B cell (primary cell): ENCODE measurements at regions not wholly inside any gene's neighbourhood (a gene's known extent, or its start where the extent isn't known, plus 50 kb on each side); places are given as distances from the start of the nearest gene placed in this dataset.

Source experiments
- ATAC-seq: fragments of 200-7000 bp; cut with Tn5 transposase; one replicate; pipeline ENCODE4 v1.10.0; 2021; ENCODE audit warnings: low read depth, mild to moderate bottlenecking, moderate number of reproducible peaks, moderate library complexity
- CTCF ChIA-PET: fragments of 350-600 bp; sonication (Branson Sonifier 250); formaldehyde crosslinking; loops from one replicate; lab custom pipeline; 2021; ENCODE audit warnings: antibody characterized with exemption, inconsistent platforms; lab: Charles Lee
- POLR2A ChIA-PET: fragments of 350-600 bp; sonication (Branson Sonifier 250); formaldehyde crosslinking; loops from one replicate; lab custom pipeline; 2021; ENCODE audit warnings: antibody characterized with exemption; lab: Charles Lee
- DNase-seq: peaks from one replicate; pipeline ENCODE4 v3.0.0; 2013
- H2AFZ ChIP-seq: 2 replicates; pipeline ENCODE4 v1.6.1; 2012; ENCODE audit warnings: mild to moderate bottlenecking, low read depth, low read length; ENCODE audit not compliant: insufficient read depth, poor library complexity, severe bottlenecking
- H3K27ac ChIP-seq, 2 donors: 1 replicate in 1 of 2; 2 replicates in 1 of 2; pipeline ENCODE4 v1.5.1; 2012 to 2013; ENCODE audit warnings: low read length in 2 of 2, mild to moderate bottlenecking in 2 of 2, moderate library complexity in 1 of 2
- H3K27me3 ChIP-seq, 4 experiments: fragments of 200-600 bp in 1 of 4; sonication (generic) in 1 of 4; replicated peaks in 1 of 4; 1 replicate in 2 of 4; 2 replicates in 2 of 4; pipeline versions ENCODE4 v1.6.1 to v1.7.0; 2013 to 2016; ENCODE audit warnings: low read length in 3 of 4, mild to moderate bottlenecking in 2 of 4, mixed read lengths in 1 of 4, moderate library complexity in 1 of 4; ENCODE audit not compliant: insufficient read depth in 4 of 4, control insufficient read depth in 3 of 4; ENCODE audit errors: control extremely low read depth in 1 of 4
- H3K36me3 ChIP-seq, 2 experiments: replicated peaks in 1 of 2; 1 replicate in 1 of 2; 2 replicates in 1 of 2; pipeline versions ENCODE4 v1.6.1 to v1.7.1; 2013; ENCODE audit warnings: low read length in 1 of 2; ENCODE audit not compliant: insufficient read depth in 2 of 2, control insufficient read depth in 1 of 2; ENCODE audit errors: control extremely low read depth in 1 of 2, extremely low read depth in 1 of 2
- H3K4me1 ChIP-seq, 2 donors: fragments of 200-600 bp in 1 of 2; sonication (generic) in 1 of 2; 1 replicate in 1 of 2; 2 replicates in 1 of 2; pipeline versions ENCODE4 v1.5.1 to v1.6.1; 2013 to 2017; ENCODE audit warnings: low read length in 2 of 2; ENCODE audit not compliant: control insufficient read depth in 2 of 2, insufficient read depth in 2 of 2
- H3K4me2 ChIP-seq: replicated peaks from 2 replicates; pipeline ENCODE3; 2012; ENCODE audit warnings: mild to moderate bottlenecking, low read depth, low read length; ENCODE audit not compliant: poor library complexity, severe bottlenecking
- H3K4me3 ChIP-seq, 5 experiments: fragments of 200-600 bp in 1 of 5; sonication (generic) in 1 of 5; 1 replicate in 3 of 5; 2 replicates in 2 of 5; pipeline versions ENCODE4 v1.5.1 to v1.7.0; 2011 to 2016; ENCODE audit warnings: low read length in 4 of 5, mild to moderate bottlenecking in 4 of 5, low read depth in 2 of 5, control low read depth in 1 of 5, moderate library complexity in 1 of 5; ENCODE audit not compliant: insufficient read depth in 1 of 5; ENCODE audit errors: control extremely low read depth in 1 of 5, extremely low read depth in 1 of 5
- H3K79me2 ChIP-seq: fragments of 200-600 bp; sonication (generic); one replicate; pipeline ENCODE4 v1.6.0; 2016; ENCODE audit warnings: low read length; ENCODE audit not compliant: control insufficient read depth, insufficient read depth
- H3K9ac ChIP-seq: fragments of 200-600 bp; sonication (generic); 2 replicates; pipeline ENCODE4 v1.6.1; 2017; ENCODE audit warnings: mild to moderate bottlenecking, low read length, moderate library complexity
- H3K9me3 ChIP-seq, 3 donors: one replicate each; pipeline versions ENCODE4 v1.6.1 to v1.7.1; 2013; ENCODE audit warnings: low read length in 2 of 3; ENCODE audit not compliant: control insufficient read depth in 2 of 3, insufficient read depth in 1 of 3; ENCODE audit errors: control extremely low read depth in 1 of 3
- H4K20me1 ChIP-seq: 2 replicates; pipeline ENCODE4 v1.6.0; 2012; ENCODE audit warnings: mild to moderate bottlenecking, low read length; ENCODE audit not compliant: insufficient read depth, control insufficient read depth, poor library complexity, severe bottlenecking
- H3K27ac Mint-ChIP-seq: one replicate; pipeline ENCODE4 v1.8.0; 2021; ENCODE audit warnings: mixed read lengths
- H3K27me3 Mint-ChIP-seq: one replicate; pipeline ENCODE4 v1.8.0; 2021; ENCODE audit warnings: mixed read lengths
- H3K4me1 Mint-ChIP-seq: one replicate; pipeline ENCODE4 v1.8.0; 2021; ENCODE audit warnings: mixed read lengths
- H3K4me3 Mint-ChIP-seq: one replicate; pipeline ENCODE4 v1.8.0; 2021; ENCODE audit warnings: mixed read lengths
- H3K9me3 Mint-ChIP-seq: one replicate; pipeline ENCODE4 v1.8.0; 2022; ENCODE audit warnings: mixed read lengths; ENCODE audit not compliant: insufficient read depth
- EZH2 ChIP-seq: IDR thresholded peaks from 2 replicates; pipeline ENCODE4 v1.6.1; 2012; ENCODE audit warnings: borderline replicate concordance, low read depth, mild to moderate bottlenecking, moderate library complexity, low read length; ENCODE audit not compliant: insufficient read depth, poor library complexity, severe bottlenecking
- WGBS: methylation state at CpG from one replicate; pipeline ENCODE4 v1.1.5; 2013; ENCODE audit warnings: missing lambda C conversion rate; ENCODE audit not compliant: insufficient coverage; 5-methylcytosine and 5-hydroxymethylcytosine counted together
- intact Hi-C: fragments of 100-400 bp; cut with micrococcal nuclease; formaldehyde crosslinking; loops from one replicate; pipeline ENCODE4 v1.10.0; 2022
- TF ChIP-seq, protein P1 (sequence below): fragments of 200-600 bp; IDR thresholded peaks from one replicate; pipeline ENCODE4 v1.8.0; 2022; ENCODE audit warnings: antibody characterized with exemption, mild to moderate bottlenecking

GRCh38 chr10:123557366-123558108, 108.6 kb upstream of the GPR26 start:
- Mint-ChIP-seq H3K4me3 (no peak overlapping the region), H3K9me3 (no peaks in the 10 kb centered on the region), H3K27ac (no peak overlapping the region), H3K27me3 (peaks cover 16% of the 10 kb centered on the region), H3K4me1 (no peaks in the 10 kb centered on the region)
- Histone ChIP-seq H3K79me2 (no peaks in the 10 kb centered on the region), H3K9ac (no peak overlapping the region), H3K4me2 (no peak overlapping the region), H3K9me3 (no peaks in the 10 kb centered on the region), H3K4me1 (peaks cover 3 to 5% of the 10 kb centered on the region in 2 donors), H2AFZ (no peak overlapping the region), H3K27ac (no peak overlapping the region), H3K36me3 (no peaks in the 10 kb centered on the region), H3K4me3 (no peak overlapping the region), H4K20me1 (no peaks in the 10 kb centered on the region), H3K27me3 (peaks cover 0 to 4% (median 0%) of the 10 kb centered on the region in 4 experiments)
- ATAC-seq (no peak), DNase-seq (no peak)
- TF ChIP-seq, protein P1, sequence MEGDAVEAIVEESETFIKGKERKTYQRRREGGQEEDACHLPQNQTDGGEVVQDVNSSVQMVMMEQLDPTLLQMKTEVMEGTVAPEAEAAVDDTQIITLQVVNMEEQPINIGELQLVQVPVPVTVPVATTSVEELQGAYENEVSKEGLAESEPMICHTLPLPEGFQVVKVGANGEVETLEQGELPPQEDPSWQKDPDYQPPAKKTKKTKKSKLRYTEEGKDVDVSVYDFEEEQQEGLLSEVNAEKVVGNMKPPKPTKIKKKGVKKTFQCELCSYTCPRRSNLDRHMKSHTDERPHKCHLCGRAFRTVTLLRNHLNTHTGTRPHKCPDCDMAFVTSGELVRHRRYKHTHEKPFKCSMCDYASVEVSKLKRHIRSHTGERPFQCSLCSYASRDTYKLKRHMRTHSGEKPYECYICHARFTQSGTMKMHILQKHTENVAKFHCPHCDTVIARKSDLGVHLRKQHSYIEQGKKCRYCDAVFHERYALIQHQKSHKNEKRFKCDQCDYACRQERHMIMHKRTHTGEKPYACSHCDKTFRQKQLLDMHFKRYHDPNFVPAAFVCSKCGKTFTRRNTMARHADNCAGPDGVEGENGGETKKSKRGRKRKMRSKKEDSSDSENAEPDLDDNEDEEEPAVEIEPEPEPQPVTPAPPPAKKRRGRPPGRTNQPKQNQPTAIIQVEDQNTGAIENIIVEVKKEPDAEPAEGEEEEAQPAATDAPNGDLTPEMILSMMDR = no peak
- no peak for TF ChIP-seq EZH2
- ChIA-PET POLR2A (no interaction called here), CTCF (interaction anchor here (0.9 to 5.5 kb wide), 8 partner anchors 10 to 1435 kb away, joined by 3 to 71 read pairs (median 4); no protein-coding TSS in a partner anchor)
- 77% methylated on average over 6 of the region's 8 CpGs for WGBS
- intact Hi-C loops = loop anchor here (10.0 kb wide), 1 partner anchor 1213 kb away; no protein-coding TSS in a partner anchor

DNA sequence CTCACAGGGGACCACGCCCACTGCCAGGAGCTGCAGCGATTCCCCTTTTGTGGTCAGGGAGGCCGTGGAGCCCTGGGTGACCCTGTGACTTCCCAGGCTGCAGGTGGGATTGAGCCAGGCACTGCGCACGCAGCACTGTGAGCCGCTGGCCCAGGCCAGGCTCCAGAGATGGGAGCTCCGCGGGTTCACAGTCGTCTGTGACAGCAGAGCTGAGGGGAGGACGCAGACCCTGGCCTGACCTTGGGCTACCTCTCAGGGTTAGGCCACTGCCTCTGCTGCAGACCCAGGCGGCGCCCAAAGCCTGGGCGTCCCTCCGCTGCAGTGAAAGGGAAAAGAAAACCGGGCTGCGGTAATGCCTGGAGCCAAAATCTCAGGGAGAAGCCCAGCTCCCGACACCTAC, 107.5 kb upstream of the GPR26 start:
- intact Hi-C loops = loop anchor here (10.0 kb wide), 1 partner anchor 1214 kb away; no protein-coding TSS in a partner anchor
- H3K27ac ChIP-seq = no peak overlapping the region
- no peak overlapping the region for H3K27ac Mint-ChIP-seq
- no peak overlapping the region for H3K4me3 Mint-ChIP-seq
- TF ChIP-seq EZH2 = no peak
- TF ChIP-seq, protein P1 = no peak
- POLR2A ChIA-PET = no interaction called here
- H3K9me3 Mint-ChIP-seq = no peaks in the 10 kb centered on the region
- no peaks in the 10 kb centered on the region for H3K79me2 ChIP-seq
- H3K9ac ChIP-seq = no peak overlapping the region
- H3K9me3 ChIP-seq = no peaks in the 10 kb centered on the region
- WGBS = 79% methylated on average over 12 of the region's 17 CpGs
- no peaks in the 10 kb centered on the region for H3K4me1 Mint-ChIP-seq
- H3K4me2 ChIP-seq = no peak overlapping the region
- no peak overlapping the region for H3K4me3 ChIP-seq
- DNase-seq (peak; percentile 17), ATAC-seq (no peak)
- no peak overlapping the region for H2AFZ ChIP-seq
- H3K27me3 ChIP-seq = peaks cover 0 to 9% (median 0%) of the 10 kb centered on the region in 4 experiments
- no peaks in the 10 kb centered on the region for H3K36me3 ChIP-seq
- H3K4me1 ChIP-seq = peaks cover 3 to 5% of the 10 kb centered on the region in 2 donors
- CTCF ChIA-PET = interaction anchor here (0.7 to 5.5 kb wide), 8 partner anchors 19 to 1434 kb away, joined by 3 to 71 read pairs (median 4); no protein-coding TSS in a partner anchor
- H4K20me1 ChIP-seq = no peaks in the 10 kb centered on the region
- peaks cover 18% of the 10 kb centered on the region for H3K27me3 Mint-ChIP-seq
